Stimulated activated CD8-positive, alpha-beta memory T cell treated with anti-CD3 and anti-CD28 coated beads, Interleukin-15, amount 100 ng/mL, for 24 hours (primary cell): ENCODE measurements at regions not wholly inside any gene's neighbourhood (a gene's known extent, or its start where the extent isn't known, plus 50 kb on each side); places are given as distances from the start of the nearest gene placed in this dataset.

Experiments used
- DNase-seq: peaks from one replicate; pipeline ENCODE4 v3.0.0-alpha.2; 2020; ENCODE audit warnings: low read depth

DNA sequence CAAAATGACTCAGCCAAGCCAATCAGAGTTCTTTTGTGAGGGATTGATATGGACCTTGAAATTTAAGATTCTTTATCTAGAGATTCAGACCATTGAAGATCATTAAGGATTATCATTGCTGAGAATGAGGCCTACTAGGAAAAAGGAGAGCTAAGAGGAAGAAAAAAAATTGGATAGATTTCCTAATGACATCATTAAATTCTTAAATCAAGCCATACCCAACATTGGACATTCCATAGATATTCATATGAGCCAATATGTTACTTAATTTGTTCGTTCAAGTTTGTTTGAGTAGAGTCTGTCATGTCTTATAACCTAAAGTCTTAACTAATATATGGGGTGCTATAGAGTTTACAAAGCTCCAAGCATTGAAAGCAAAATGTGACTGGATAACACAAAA lies 727.9 kb upstream of the SEMA6A start:
- DNase-seq = no peak

DNA sequence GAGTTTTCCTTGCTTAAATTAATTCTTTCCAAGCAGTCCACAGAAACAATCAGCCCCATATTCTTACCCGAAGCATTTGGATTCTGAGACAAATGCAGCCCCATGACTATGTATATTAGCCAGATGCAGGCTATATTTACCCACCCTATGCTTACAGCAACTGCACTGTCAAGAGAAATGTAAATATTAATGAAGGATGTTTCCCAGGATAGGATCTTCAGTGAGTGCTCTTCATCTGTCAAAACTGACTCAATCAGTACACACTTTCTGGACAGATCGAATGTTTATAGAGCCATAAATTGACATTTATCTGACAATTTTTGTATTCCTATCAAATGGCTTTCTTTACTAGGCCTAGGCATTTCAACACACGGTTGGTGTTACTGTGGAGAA lies 725.3 kb upstream of the SEMA6A start:
- no peak for DNase-seq

DNA sequence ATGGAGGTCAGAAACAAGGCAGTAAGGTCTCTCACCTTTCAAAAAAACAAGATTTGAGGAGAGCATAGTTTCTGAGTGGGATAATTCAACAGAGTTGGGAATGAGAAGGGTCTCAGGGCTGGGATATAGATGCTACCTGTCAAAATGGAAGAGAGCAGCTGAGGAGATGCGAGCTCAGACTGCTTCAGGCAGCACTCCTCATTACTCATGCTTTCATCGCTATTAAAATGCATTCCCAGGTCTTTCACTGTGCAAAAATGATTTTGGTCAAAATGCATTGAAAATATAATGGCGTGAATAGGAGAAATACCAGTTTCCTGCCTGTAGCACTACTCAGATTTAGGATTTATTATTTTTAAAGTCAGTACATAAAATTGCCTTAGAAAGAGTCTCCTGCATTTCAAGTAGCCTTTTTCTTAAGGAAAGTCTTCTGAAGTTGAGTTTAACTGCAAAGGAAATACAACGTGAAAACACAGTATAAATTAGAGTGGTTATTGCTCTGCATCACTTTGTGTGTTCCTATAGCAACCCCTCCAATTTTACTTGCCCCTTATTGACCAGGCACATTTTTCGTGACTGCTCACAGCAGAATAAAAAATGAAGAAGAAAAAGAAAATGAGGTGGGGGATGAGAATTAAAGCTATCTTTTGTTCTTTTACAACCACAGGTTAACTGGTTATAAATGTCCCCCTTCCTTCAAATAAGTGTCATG lies 724.8 kb upstream of the SEMA6A start:
- no peak for DNase-seq

DNA sequence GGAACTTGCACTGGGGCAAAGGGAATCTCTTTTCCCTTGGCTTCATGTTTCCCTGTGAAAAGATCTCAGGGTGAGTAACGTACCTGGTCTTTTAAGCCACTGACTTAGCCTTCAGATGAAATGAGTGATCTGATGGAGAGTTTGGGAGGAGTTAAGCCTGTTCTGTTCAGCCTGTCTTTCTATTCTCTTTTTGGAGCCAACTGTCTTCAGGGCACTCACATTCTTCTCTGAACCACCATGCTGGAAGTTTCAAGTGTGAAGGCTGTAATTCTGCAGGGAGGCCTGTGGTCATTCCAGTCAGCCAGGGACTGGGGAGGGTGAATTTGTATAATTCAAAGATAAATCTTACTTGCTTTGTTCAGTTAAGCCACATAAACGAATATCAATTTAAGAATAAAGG lies 722.2 kb upstream of the SEMA6A start:
- DNase-seq = no peak

DNA sequence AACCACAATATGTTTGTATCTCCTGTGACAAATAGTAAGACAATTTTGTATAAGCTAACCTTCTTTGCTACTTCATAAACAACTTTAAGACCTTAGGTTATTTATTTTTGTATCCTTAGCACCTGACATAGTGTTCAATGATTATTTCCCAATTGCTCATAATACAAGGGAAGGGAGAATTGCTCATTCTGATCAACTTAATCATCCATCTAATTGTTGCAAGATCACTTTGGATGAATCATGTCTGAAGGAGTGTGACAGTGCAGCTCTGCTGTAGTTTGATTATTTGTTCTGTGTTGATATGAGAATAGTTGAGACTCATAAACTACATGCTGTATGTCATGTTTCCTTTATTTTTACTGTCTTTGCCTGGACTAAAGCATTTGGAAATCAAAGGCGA lies 721.3 kb upstream of the SEMA6A start:
- DNase-seq = no peak

DNA sequence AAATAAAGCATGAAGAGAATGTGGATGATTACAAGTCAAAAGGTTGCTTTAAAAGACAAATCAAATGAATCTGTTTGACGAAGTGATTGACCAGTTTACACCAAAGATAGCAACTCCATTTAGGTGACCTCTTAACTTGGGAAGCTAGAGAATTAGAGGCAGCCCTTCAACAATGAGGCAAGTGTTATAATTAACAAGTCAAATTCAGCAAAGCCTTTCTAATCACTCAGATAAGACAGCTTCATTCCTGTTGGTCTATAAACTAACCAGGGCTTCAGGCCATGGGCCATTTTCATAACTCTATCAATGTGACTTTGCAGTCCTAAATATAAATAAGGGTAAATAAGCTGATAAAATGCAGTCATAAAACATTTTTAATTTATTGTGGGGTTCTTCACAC lies 712.2 kb upstream of the SEMA6A start:
- no peak for DNase-seq

DNA sequence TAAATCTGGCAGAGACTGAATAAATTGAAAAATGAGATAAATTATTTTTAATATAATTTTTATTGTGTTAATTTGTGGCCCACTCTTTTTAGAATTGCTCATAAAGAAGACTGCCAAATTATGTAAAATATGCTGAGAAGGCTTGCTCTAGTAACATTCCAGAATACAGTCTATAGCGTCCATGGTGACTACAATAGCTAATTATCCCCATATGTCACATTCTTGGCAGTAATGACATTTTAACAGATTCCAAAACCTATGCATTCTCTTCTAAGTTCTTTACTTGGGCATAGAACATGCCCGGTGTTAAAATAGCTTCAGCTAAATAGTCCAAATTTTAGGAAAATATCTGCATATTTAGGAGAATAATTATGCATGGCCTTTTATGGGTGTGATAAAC lies 697.0 kb upstream of the SEMA6A start:
- DNase-seq = no peak

DNA sequence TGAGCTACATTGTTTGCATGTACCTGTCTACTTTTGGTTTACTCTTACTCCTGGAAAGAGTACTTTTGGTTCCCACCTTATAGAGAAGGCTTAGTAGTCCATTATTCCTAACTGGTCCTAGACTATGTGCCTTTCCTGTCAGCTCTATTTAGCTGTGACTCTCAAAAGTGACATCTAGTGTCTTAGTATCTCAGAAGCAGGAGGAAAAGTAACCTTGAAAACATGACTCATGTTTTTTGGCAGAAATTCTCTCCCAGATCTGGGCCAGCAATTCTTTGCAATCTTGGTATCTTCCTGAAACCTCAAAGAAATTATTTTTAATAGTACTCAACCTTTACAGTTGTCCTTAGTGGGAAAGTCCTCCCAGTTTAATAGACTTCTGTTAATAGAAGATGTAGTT lies 691.7 kb upstream of the SEMA6A start:
- DNase-seq = no peak

DNA sequence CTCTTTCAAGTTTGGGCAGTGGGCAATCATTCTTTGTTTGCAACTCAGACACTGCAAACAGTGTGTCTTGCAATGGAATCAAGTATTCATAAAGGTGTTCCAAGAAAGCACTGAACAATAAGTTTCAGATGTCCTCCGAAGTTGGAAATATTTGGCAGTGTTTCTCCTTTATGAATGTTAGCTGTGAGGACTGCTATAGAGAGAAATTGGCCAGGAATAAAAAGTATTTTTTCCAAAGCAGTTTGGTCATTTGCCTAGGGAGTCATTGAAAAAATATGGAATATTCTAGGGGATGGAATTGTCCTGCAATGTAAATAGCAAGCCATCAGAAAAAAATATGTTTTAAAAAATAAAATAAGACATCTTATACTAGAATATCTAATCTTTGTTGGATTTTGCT lies 688.6 kb upstream of the SEMA6A start:
- no peak for DNase-seq

DNA sequence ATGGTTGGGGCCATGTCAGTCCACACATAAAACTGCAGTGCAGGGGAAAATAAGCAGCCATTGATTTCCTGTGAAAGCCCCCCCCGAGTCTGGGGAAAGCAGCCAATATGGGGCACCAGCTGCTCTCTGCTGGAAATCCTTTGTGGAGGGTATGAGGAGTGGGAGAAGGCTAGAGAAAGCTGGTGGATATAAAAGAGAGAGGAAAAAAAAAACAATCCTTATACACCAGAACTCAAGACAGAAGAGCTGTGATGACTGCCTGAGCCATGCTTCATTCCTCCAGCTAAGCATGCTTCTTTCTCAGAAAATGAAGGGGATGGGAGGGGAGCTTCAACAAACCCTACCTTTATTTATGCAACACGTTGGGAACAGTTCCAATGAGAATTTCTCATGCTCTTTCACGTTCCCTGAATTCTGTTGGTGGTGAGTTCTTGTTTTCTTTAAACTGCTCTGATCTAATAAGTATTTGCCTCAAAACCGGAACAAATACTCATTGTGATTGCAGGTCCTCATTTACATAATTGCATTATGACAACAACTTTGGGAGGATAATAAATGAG lies 688.0 kb upstream of the SEMA6A start:
- DNase-seq = no peak

DNA sequence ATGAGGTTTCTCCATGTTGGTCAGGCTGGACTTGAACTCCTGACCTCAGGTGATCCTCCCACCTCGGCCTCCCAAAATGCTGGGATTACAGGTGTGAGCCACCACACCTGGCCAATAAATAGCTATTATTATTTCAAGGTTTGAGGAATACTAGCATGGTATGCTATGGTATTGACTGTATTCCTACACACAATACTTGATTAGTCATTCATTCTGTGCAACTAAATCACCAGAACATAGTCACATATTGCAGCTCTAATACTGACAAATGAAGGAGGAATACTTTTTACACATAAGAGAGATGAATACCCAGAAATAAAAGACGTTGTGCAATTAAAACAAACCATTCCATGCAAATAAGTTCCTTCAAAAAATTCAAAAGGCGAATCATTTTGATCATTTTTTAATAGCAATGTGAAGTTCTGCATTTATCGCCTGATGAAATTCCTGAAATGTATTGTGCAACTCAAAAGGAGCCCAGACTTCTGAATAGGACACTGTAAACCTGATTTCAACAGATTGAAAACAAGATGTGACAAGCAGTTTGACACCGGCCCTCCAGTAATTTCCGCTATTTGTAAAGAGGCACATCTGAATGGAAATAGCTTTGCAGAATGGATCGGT lies 687.4 kb upstream of the SEMA6A start:
- no peak for DNase-seq

DNA sequence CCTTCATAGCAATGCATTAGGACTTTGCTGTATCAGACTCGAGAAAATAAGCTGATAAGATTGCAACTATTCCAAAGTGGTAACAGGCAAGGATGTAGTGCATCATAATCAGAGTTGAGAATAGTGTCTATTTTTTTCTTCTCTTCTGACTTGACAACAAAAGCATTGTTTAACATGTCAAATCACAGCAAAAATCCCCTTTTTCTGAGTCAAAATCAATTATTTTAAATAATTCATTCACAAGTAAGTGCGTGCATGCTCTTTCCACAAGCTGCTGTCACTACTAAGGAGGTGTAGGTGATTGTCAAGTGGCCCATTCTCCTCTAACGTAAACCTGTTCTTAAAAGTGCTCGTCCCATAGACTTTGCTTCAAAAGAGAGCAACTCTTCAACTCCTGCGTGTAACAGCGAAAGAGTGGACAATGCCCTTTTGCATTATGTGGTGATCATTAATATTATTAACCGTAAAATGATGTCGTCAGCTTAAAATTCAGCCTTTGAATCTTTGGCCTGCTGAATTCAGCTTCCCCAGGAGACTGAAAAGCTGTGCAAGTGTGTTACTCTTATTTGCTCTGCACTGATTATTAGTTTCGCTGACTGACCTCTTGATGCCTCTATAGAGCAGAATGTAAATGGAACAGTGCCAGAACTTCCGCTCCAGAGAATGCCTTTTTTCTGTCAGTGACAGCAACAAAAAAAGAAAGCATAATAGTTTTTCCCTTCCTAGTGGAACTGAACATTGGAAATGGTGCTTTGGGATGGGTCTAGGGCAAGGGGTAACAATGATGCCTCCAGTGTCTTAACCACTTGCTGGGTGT lies 680.8 kb upstream of the SEMA6A start:
- DNase-seq = no peak

DNA sequence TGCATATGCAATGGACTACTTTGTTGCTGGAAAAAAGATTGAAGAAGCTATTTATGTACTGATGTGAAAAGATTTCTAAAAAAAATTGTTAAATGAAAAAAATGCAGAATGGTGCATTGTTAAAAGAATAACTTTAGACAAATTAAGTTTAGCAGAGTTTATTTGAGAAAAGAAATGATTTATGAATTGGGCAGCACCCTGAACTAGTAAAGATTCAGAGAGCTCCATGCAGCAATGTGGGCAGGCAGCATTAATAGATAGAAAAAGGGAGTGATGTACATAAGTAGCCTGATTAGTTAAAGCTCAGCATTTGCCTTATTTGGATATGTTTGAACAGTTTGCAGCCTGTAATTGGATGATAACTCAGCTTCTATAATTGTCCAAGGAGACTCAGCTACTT lies 677.9 kb upstream of the SEMA6A start:
- DNase-seq = no peak

DNA sequence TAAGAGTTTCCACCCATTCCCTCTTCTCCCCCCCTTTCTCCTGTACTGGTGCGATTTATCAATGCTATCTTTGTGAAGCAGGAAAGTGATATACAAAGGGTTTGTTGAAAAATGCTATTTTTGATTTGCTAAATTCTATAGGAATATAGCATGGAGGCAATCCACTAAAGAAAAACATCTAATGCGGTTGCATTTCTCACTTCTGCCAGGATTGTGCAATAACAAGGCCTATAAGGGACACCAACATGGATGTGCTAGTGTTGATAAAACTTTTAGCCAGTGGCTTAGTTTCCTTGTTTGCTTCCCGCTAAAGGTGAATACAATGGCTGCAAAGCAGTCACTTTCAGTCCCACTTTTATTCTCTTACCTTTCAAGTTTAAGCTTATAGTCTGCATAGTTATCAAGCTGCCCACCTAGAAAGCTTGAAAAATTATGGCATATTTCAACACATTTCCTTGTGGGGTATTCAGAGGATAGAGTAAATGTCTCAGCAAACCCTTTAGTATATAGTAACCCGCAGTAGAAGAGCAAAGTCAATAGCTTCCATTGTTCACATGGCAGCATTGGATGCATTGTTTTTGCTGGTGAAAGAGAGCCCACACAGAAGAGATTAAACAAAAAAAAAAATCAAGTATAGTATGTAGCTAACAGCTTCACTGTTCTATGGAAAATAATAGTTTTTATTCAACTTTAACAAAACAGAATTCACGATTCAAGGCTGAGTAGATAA lies 674.6 kb upstream of the SEMA6A start:
- no peak for DNase-seq

DNA sequence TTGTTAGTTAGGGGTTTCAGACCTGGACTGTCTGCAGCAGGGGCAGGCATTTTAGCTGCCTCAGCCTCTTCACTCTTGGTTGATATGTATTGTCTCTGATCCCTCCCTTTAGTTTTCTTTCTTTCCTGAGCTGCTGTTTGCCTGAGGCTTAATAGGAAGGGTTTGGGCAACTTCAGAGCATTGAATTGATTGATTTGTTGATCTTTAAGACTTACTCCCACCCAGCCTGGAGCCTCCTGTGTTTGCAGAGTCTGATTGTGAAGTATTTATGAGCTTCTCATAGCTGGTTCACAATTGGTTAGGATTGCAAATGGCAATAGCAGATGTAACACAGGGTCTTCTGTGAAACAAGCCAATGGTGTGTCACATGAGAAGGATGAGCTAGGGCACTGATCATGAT lies 671.8 kb upstream of the SEMA6A start:
- no peak for DNase-seq

DNA sequence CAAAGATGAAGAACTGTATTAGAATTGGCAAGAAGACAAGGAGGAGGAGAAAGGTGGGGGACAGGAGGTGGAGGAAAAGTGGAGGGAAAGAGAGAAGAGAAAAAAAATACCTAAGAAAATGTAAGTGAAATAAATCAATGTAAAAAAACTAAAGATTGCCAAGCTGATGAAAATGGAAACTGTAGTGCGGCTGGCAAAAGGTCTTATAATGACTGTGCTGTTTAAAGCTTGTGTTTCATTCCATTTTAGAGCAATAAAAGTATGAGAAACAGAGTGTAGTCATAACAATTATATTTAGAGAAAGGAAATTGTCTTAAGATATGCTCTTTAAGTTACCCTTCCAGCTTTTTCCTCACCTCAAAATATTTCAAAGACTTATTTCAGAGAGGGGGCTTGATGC lies 670.5 kb upstream of the SEMA6A start:
- no peak for DNase-seq

DNA sequence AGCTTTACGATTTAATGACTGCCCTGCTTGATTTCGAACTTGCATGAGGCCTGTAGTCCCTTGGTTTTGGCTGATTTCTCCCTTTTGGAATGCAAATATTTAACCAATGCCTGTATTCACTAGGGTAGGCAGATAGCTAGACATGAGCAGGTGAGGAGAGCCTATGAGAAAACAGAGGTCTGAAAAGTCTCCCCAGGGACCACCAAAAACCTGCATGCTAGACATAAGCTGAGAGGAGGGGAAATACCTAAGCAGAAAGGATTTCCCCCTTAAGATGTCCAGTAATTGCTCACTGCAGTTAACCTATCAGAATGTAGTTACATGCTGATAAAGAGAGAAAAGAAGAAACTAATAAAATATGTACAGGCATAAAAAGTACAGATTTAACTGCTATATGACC lies 667.4 kb upstream of the SEMA6A start:
- no peak for DNase-seq

DNA sequence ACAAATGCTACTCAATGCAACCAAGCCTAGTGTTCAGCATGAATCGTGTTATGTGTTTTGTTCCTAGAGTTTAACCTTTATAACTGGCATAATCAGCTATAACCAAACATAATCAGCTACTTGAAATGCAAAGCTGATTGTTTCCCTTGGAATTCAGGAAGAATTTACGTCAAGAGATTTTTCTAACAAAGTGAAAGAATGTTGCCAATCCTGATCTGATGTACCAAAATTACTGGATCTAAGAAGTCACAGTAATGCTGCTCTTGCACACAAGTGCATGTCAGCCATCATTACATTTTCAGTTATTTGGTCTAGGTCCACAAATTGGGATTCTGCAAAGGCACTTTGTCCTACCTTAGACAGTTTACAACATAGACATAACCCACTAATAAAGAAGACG lies 662.3 kb upstream of the SEMA6A start:
- DNase-seq = no peak

DNA sequence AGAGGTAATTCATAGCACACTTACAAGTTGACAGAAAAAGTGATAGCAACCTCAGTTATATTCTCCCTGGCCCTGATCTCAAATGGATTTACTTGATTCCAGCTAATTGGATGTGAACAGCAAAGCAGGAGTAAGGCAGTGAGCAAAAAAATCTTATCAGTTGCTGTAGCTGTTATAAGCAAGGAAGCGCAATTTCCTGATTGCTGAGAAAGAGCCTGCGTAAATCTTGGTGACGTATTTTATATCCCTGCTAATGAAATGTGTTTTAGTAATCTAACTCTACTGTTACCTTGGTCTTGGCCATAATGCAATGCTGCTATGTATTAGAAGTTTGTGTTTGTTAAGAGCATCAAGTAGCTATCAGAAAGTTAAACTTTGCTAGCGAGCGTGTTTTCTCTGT lies 661.2 kb upstream of the SEMA6A start:
- no peak for DNase-seq

DNA sequence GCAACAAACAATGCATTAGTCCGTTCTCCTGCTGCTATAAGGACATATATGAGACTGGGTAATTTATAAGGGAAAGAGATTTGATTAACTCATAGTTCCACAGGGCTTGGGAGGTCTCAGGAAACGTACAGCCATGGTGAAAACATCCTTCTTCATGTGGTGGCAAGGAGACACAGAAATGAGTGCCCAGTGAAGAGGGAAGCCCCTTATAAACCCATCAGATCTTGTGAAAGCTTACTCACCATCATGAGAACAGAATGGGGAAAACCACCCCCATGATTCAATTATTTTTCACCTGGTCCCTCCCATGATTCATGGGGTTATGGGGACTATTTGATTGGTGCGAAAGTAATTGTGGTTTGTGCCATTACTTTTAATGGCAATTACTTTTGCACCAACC lies 655.8 kb upstream of the SEMA6A start:
- DNase-seq = no peak

DNA sequence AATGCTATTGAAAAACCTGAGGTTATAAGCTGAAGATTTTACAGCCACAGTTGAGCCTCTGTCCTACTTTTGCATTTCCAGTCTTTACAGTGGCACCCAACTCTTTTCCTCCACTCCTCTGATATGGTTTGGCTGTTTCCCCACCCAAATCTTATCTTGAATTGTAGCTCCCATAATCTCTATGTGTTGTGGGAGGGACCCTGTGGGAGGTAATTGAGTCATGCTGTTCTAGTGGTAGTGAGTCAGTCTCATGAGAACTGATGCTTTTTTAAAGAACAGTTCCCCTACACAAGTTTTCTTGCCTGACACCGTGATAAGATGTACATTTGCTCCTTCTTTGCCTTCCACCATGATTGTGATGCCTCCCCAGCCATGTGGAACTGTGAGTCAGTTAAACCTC lies 646.1 kb upstream of the SEMA6A start:
- DNase-seq = no peak

DNA sequence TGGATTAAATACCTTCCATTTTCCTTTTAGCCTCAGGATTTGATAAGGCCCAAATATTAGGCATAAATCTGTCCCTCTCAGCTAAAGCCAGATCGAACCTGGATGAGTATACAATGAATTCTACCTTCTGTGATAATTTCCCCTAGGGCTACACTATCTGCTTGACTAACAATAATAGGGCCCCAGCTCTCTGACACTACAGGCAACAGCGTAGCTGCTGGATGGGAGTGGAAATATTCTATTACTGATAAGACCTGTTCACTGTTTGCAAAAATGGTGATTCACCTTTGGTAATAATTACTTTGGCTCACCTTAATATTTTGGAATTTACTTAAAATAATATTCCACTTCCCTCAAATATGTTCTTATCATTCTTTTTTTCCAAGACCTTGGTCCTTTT lies 644.2 kb upstream of the SEMA6A start:
- no peak for DNase-seq
